Erythroblast (primary cell): ENCODE measurements at regions not wholly inside any gene's neighbourhood (a gene's known extent, or its start where the extent isn't known, plus 50 kb on each side); places are given as distances from the start of the nearest gene placed in this dataset.

ENCODE experiments used
- GATA1 ChIP-seq: IDR thresholded peaks from 2 replicates; pipeline ENCODE4 v1.6.1; 2011; ENCODE audit warnings: low read depth, mild to moderate bottlenecking, control low read depth, low read length, moderate library complexity
- POLR2A ChIP-seq: IDR thresholded peaks from 2 replicates; pipeline ENCODE4 v1.6.1; 2011; ENCODE audit warnings: mild to moderate bottlenecking, low read length

DNA sequence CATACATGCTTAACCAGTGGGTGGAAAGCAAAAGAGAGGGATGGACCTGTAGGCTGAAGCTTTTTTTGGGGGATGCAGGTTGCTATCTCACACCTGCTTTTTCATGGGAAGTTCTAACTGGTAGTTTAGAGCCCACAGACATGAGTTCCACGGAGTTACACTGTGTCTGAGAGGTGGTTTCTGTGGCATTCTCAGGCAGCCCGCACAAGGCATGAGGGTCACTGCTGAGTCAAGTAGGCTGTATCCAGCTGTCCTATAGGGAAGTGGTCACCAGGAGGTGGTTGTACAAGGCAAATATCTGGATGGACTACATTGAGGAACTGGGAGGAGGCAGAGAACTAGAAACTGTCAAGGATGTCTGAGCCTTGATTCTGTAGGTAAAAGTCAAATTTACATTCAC, 351.0 kb upstream of the POM121L12 start:
- no peak for TF ChIP-seq POLR2A
- TF ChIP-seq GATA1, result no peak
